IMR-90 (cell line): ENCODE measurements at regions not wholly inside any gene's neighbourhood (a gene's known extent, or its start where the extent isn't known, plus 50 kb on each side); places are given as distances from the start of the nearest gene placed in this dataset.

ENCODE experiments used
- ATAC-seq: fragments of 200-7000 bp; cut with Tn5 transposase; 2 replicates; pipeline ENCODE4 v1.9.1; 2020; ENCODE audit warnings: low read depth, mild to moderate bottlenecking, moderate library complexity
- BruUV-seq: library from RNA; stranded (reverse); fragments of 400-500 nt; replicated peaks from 2 replicates; lab custom pipeline; 2021; lab: Mats Ljungman, UMichigan
- CTCF ChIA-PET: fragments of 300-600 bp; formaldehyde crosslinking; extraction: SDS; loops from one replicate; lab custom pipeline; 2021; ENCODE audit warnings: antibody characterized with exemption; lab: Yijun Ruan, JAX
- POLR2A ChIA-PET: fragments of 300-600 bp; sonication (Branson Sonifier 250); formaldehyde crosslinking; loops from one replicate; lab custom pipeline; 2022; ENCODE audit warnings: antibody characterized with exemption; ENCODE audit not compliant: unreplicated experiment; lab: Charles Lee
- DNase-seq: peaks from one replicate; pipeline ENCODE4 v3.0.0; 2013
- H2AFZ ChIP-seq: replicated peaks from 2 replicates; pipeline ENCODE3; 2013; ENCODE audit warnings: low read length, mild to moderate bottlenecking; ENCODE audit not compliant: poor library complexity
- H2AK5ac ChIP-seq: 2 replicates; pipeline ENCODE4 v1.6.1; 2013; ENCODE audit warnings: low read depth, low read length, inconsistent platforms
- H2AK9ac ChIP-seq: replicated peaks from 2 replicates; pipeline ENCODE3; 2013; ENCODE audit warnings: mild to moderate bottlenecking, low read depth, low read length, moderate library complexity; ENCODE audit not compliant: poor library complexity
- H2BK120ac ChIP-seq: 2 replicates; pipeline ENCODE4 v1.6.1; 2013; ENCODE audit warnings: low read depth, low read length, inconsistent platforms
- H2BK15ac ChIP-seq: 3 replicates; pipeline ENCODE4 v1.6.1; 2013; ENCODE audit warnings: low read depth, low read length, inconsistent platforms
- H2BK20ac ChIP-seq: 2 replicates; pipeline ENCODE4 v1.6.1; 2013; ENCODE audit warnings: low read depth, mild to moderate bottlenecking, inconsistent platforms, low read length, moderate library complexity
- H2BK5ac ChIP-seq: 2 replicates; pipeline ENCODE4 v1.6.1; 2013; ENCODE audit warnings: mild to moderate bottlenecking, low read depth, low read length, inconsistent platforms; ENCODE audit not compliant: poor library complexity, severe bottlenecking
- H3K14ac ChIP-seq: replicated peaks from 2 replicates; pipeline ENCODE4 v1.6.1; 2013; ENCODE audit warnings: low read depth, low read length, inconsistent platforms
- H3K18ac ChIP-seq: 2 replicates; pipeline ENCODE4 v1.6.1; 2013; ENCODE audit warnings: low read depth, low read length, control low read depth
- H3K23ac ChIP-seq: 2 replicates; pipeline ENCODE4 v1.6.1; 2013; ENCODE audit warnings: low read depth, low read length, inconsistent platforms
- H3K27ac ChIP-seq: 2 replicates; pipeline ENCODE4 v1.5.1; 2013; ENCODE audit warnings: mild to moderate bottlenecking, control low read depth, low read length; ENCODE audit not compliant: insufficient read depth
- H3K27me3 ChIP-seq: 2 replicates; pipeline ENCODE4 v1.6.1; 2013; ENCODE audit warnings: low read length; ENCODE audit not compliant: control insufficient read depth, insufficient read depth
- H3K36me3 ChIP-seq: 2 replicates; pipeline ENCODE4 v1.6.1; 2013; ENCODE audit warnings: low read length, mixed read lengths; ENCODE audit not compliant: control insufficient read depth, insufficient read depth
- H3K4ac ChIP-seq: 2 replicates; pipeline ENCODE4 v1.6.1; 2013; ENCODE audit warnings: low read depth, low read length, inconsistent platforms
- H3K4me1 ChIP-seq: 2 replicates; pipeline ENCODE4 v1.6.1; 2013; ENCODE audit warnings: low read length, mixed read lengths; ENCODE audit not compliant: control insufficient read depth, insufficient read depth
- H3K4me2 ChIP-seq: 2 replicates; pipeline ENCODE4 v1.6.1; 2013; ENCODE audit warnings: low read depth, mild to moderate bottlenecking, control low read depth, low read length, moderate library complexity
- H3K4me3 ChIP-seq: 2 replicates; pipeline ENCODE4 v1.5.1; 2013; ENCODE audit warnings: low read depth, mild to moderate bottlenecking, control low read depth, low read length, moderate library complexity; ENCODE audit not compliant: insufficient read depth
- H3K56ac ChIP-seq: 2 replicates; pipeline ENCODE4 v1.6.1; 2013; ENCODE audit warnings: low read length, inconsistent platforms; ENCODE audit not compliant: insufficient read depth; ENCODE audit errors: extremely low read depth
- H3K79me1 ChIP-seq, 2 experiments: 2 replicates each; pipeline ENCODE4 v1.6.1; 2013; ENCODE audit warnings: low read length in 2 of 2, inconsistent platforms in 1 of 2, low read depth in 1 of 2
- H3K9ac ChIP-seq: 2 replicates; pipeline ENCODE4 v1.6.1; 2013; ENCODE audit warnings: low read depth, low read length, control low read depth
- H3K9me1 ChIP-seq: 2 replicates; pipeline ENCODE4 v1.6.1; 2013; ENCODE audit warnings: low read length, inconsistent platforms; ENCODE audit not compliant: insufficient read depth
- H3K9me3 ChIP-seq: 2 replicates; pipeline ENCODE4 v1.6.1; 2013; ENCODE audit warnings: low read length; ENCODE audit not compliant: control insufficient read depth, insufficient read depth
- H4K20me1 ChIP-seq: 2 replicates; pipeline ENCODE4 v1.6.1; 2013; ENCODE audit warnings: low read length, inconsistent platforms; ENCODE audit not compliant: insufficient read depth
- H4K5ac ChIP-seq: 2 replicates; pipeline ENCODE4 v1.6.1; 2013; ENCODE audit warnings: mild to moderate bottlenecking, low read depth, low read length, control low read depth
- H4K8ac ChIP-seq, 2 experiments: 2 replicates each; pipeline ENCODE4 v1.6.1; 2013; ENCODE audit warnings: low read depth in 2 of 2, low read length in 2 of 2, control low read depth in 1 of 2, inconsistent platforms in 1 of 2
- H4K91ac ChIP-seq: 2 replicates; pipeline ENCODE4 v1.6.1; 2013; ENCODE audit warnings: low read depth, low read length, inconsistent platforms; ENCODE audit not compliant: insufficient read depth
- BHLHE40 ChIP-seq: fragments of 150-350 bp; IDR thresholded peaks from 2 replicates; pipeline ENCODE4 v1.6.1; 2016; ENCODE audit warnings: mild to moderate bottlenecking, low read depth, low read length
- MAFK ChIP-seq: IDR thresholded peaks from 2 replicates; pipeline ENCODE4 v1.6.1; 2012; ENCODE audit warnings: low read depth, low read length, improper control_type of control experiment
- RAD21 ChIP-seq: IDR thresholded peaks from 2 replicates; pipeline ENCODE4 v1.6.1; 2012; ENCODE audit warnings: low read length, improper control_type of control experiment
- RFX5 ChIP-seq: IDR thresholded peaks from 2 replicates; pipeline ENCODE4 v1.8.0; 2012; ENCODE audit warnings: low read depth, mild to moderate bottlenecking, low read length, moderate library complexity
- WGBS, 2 experiments: methylation state at CpG; one replicate each; pipeline versions ENCODE4 v1.1.5 to v1.1.7; 2013; ENCODE audit warnings: missing lambda C conversion rate in 2 of 2; ENCODE audit not compliant: insufficient read length in 1 of 2; ENCODE audit errors: extremely low coverage in 2 of 2; 5-methylcytosine and 5-hydroxymethylcytosine counted together
- dilution Hi-C: fragments of 300-500 bp; cut with HindIII; formaldehyde crosslinking; loops from one replicate; pipeline ENCODE4 v1.14.3; 2018; ENCODE audit warnings: low sequenced_read_pairs; ENCODE audit not compliant: unreplicated experiment
- in situ Hi-C: fragments of 300-500 bp; cut with MboI; formaldehyde crosslinking; loops from 3 replicates; pipeline ENCODE4 v1.14.3; 2019; ENCODE audit warnings: low sequenced_read_pairs, inconsistent platforms, mixed read lengths
- intact Hi-C: fragments of 100-400 bp; cut with micrococcal nuclease; formaldehyde crosslinking; loops from 2 replicates; pipeline ENCODE4 v1.10.0; 2022
- TF ChIP-seq, protein P1 (sequence below): conservative IDR thresholded peaks from 2 replicates; pipeline ENCODE4 v1.5.1; 2012; ENCODE audit warnings: mild to moderate bottlenecking, low read depth, low read length, improper control_type of control experiment
- TF ChIP-seq, protein P2 (sequence below): fragments of 150-350 bp; IDR thresholded peaks from 2 replicates; pipeline ENCODE4 v1.6.1; 2017; ENCODE audit warnings: mild to moderate bottlenecking, antibody characterized with exemption, low read length, low read depth

DNA sequence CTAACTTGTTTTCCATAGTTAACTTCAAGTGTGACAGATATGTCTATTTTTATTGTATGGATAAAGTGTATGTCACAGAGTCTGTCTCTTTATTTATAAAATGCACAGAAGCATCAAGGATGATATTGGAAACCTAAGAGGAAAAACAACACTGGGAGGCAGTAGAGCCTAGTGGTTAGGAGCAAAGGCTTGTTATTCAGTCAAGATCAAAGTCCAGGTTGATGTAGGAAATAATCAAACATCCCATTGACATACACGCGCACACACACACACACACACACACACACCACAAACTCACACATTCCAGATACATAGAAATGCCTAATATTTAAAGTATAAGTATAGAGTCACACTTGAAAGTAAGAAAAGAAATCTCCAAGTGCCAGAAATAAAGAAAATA lies 206.8 kb downstream of the CHRDL1 start:
- DNase-seq, result no peak
- no TSS peak for BruUV-seq
- Histone ChIP-seq H3K23ac (no peak overlapping the region), H4K8ac (no peak overlapping the region), H3K4me1 (no peaks in the 10 kb centered on the region), H2BK120ac (no peak overlapping the region), H3K27ac (no peak overlapping the region), H3K9me1 (no peaks in the 10 kb centered on the region), H3K4me3 (no peak overlapping the region), H3K79me1 (no peaks in the 10 kb centered on the region), H3K27me3 (0 out of 2 replicates have a peak, but pooled peaks cover 2% of the 10 kb centered on the region), H3K36me3 (no peaks in the 10 kb centered on the region), H3K4ac (no peak overlapping the region), H2AFZ (no peak overlapping the region), H2AK5ac (no peak overlapping the region), H4K20me1 (no peaks in the 10 kb centered on the region), H2BK5ac (no peak overlapping the region), H2BK15ac (no peak overlapping the region), H3K4me2 (no peak overlapping the region), H2AK9ac (no peak overlapping the region), H4K5ac (no peak overlapping the region), H3K18ac (no peak overlapping the region), H3K14ac (no peak overlapping the region), H3K9ac (no peak overlapping the region), H3K56ac (no peak overlapping the region), H2BK20ac (no peak overlapping the region), H3K9me3 (no peaks in the 10 kb centered on the region), H4K91ac (no peak overlapping the region)
- POLR2A ChIA-PET, result no interaction called here
- dilution Hi-C loops, result no loop called here
- WGBS, 2 experiments, result no CpG with 5 or more reads among the region's 2 CpGs
- in situ Hi-C loops, result no loop called here
- CTCF ChIA-PET, result no interaction called here
- no peak for ATAC-seq
- intact Hi-C loops, result no loop called here
- no peak for TF ChIP-seq MAFK
- no peak for TF ChIP-seq RFX5
- TF ChIP-seq BHLHE40, result no peak
- no peak for TF ChIP-seq RAD21
- TF ChIP-seq, protein P1, sequence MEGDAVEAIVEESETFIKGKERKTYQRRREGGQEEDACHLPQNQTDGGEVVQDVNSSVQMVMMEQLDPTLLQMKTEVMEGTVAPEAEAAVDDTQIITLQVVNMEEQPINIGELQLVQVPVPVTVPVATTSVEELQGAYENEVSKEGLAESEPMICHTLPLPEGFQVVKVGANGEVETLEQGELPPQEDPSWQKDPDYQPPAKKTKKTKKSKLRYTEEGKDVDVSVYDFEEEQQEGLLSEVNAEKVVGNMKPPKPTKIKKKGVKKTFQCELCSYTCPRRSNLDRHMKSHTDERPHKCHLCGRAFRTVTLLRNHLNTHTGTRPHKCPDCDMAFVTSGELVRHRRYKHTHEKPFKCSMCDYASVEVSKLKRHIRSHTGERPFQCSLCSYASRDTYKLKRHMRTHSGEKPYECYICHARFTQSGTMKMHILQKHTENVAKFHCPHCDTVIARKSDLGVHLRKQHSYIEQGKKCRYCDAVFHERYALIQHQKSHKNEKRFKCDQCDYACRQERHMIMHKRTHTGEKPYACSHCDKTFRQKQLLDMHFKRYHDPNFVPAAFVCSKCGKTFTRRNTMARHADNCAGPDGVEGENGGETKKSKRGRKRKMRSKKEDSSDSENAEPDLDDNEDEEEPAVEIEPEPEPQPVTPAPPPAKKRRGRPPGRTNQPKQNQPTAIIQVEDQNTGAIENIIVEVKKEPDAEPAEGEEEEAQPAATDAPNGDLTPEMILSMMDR, result no peak
- TF ChIP-seq, protein P2, sequence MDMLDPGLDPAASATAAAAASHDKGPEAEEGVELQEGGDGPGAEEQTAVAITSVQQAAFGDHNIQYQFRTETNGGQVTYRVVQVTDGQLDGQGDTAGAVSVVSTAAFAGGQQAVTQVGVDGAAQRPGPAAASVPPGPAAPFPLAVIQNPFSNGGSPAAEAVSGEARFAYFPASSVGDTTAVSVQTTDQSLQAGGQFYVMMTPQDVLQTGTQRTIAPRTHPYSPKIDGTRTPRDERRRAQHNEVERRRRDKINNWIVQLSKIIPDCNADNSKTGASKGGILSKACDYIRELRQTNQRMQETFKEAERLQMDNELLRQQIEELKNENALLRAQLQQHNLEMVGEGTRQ, result no peak
